Brain microvascular endothelial cell (primary cell): ENCODE measurements at regions not wholly inside any gene's neighbourhood (a gene's known extent, or its start where the extent isn't known, plus 50 kb on each side); places are given as distances from the start of the nearest gene placed in this dataset.
A peak's percentile ranks its signal among the peaks of the same experiment; 100 is the strongest.
"Not testable (repeated sequence)": the region's sequence is repeated elsewhere in the genome, so short reads cannot be mapped to it uniquely, and the experiment has no call there.

Experiments
- DNase-seq: peaks from one replicate; pipeline ENCODE4 v3.0.0-alpha.2; 2020
- H3K27ac ChIP-seq: fragments of 250-450 bp; sonication (Bioruptor Pico); 2 replicates; pipeline ENCODE4 v1.5.1; 2020; ENCODE audit warnings: mild to moderate bottlenecking, moderate library complexity
- H3K27me3 ChIP-seq: fragments of 250-450 bp; sonication (Bioruptor Pico); replicated peaks from 2 replicates; pipeline ENCODE4 v1.5.1; 2020; ENCODE audit warnings: mild to moderate bottlenecking
- H3K36me3 ChIP-seq: fragments of 250-450 bp; sonication (Bioruptor Pico); replicated peaks from 2 replicates; pipeline ENCODE4 v1.5.1; 2020; ENCODE audit warnings: mild to moderate bottlenecking
- H3K4me3 ChIP-seq: 2 replicates; pipeline ENCODE4 v1.5.1; 2011; ENCODE audit warnings: low read depth, mild to moderate bottlenecking, control low read depth, low read length, moderate library complexity
- CTCF ChIP-seq: IDR thresholded peaks from 2 replicates; pipeline ENCODE4 v1.5.1; 2011; ENCODE audit warnings: low read depth, mild to moderate bottlenecking, moderate library complexity, low read length, control low read depth, inconsistent platforms; ENCODE audit errors: missing control alignments
- in situ Hi-C: cut with HindIII; loops from 2 replicates; pipeline ENCODE4 v1.10.0; 2017; ENCODE audit warnings: low sequenced_read_pairs, low pct_ligation_motif_present

- Histone ChIP-seq H3K27ac (no peak overlapping the region), H3K4me3 (no peak overlapping the region), H3K36me3 (no peaks in the 10 kb centered on the region), H3K27me3 (no peaks in the 10 kb centered on the region)
- no peak for DNase-seq
- in situ Hi-C loops: no loop called here
- TF ChIP-seq CTCF: no peak
Measured at GRCh38 chr4:138592796-138593195, 350.6 kb upstream of the SLC7A11 start.

- no peak for DNase-seq
- no peaks in the 10 kb centered on the region for H3K36me3 ChIP-seq
- H3K27me3 ChIP-seq: no peaks in the 10 kb centered on the region
- in situ Hi-C loops: no loop called here
- H3K27ac ChIP-seq: no peak overlapping the region
- no peak for TF ChIP-seq CTCF
- H3K4me3 ChIP-seq: no peak overlapping the region
Measured at GRCh38 chr4:138591808-138592207, 349.7 kb upstream of the SLC7A11 start.

- in situ Hi-C loops: no loop called here
Measured at GRCh38 chr4:138588501-138588900, 346.4 kb upstream of the SLC7A11 start.

GRCh38 chr4:138579146-138579545 lies 337.0 kb upstream of the SLC7A11 start:
- in situ Hi-C loops: no loop called here
- DNase-seq: no peak
- Histone ChIP-seq H3K27ac (no peak overlapping the region), H3K4me3 (no peak overlapping the region), H3K36me3 (no peaks in the 10 kb centered on the region), H3K27me3 (no peaks in the 10 kb centered on the region)
- no peak for TF ChIP-seq CTCF

More at GRCh38 chr4:138588501-138588900, 346.4 kb upstream of the SLC7A11 start:
- H3K4me3 ChIP-seq: no peak overlapping the region
- H3K36me3 ChIP-seq: no peaks in the 10 kb centered on the region
- H3K27ac ChIP-seq: no peak overlapping the region
- no peak for DNase-seq
- no peak for TF ChIP-seq CTCF
- H3K27me3 ChIP-seq: no peaks in the 10 kb centered on the region

GRCh38 chr4:138577826-138578225 lies 335.7 kb upstream of the SLC7A11 start:
- in situ Hi-C loops, H3K27ac ChIP-seq, H3K4me3 ChIP-seq, H3K36me3 ChIP-seq, H3K27me3 ChIP-seq: not testable (repeated sequence)
- peak; percentile 42 for DNase-seq
- peak; percentile 58 for TF ChIP-seq CTCF

GRCh38 chr4:138577145-138577544 lies 335.0 kb upstream of the SLC7A11 start:
- no peak overlapping the region for H3K27ac ChIP-seq
- no peak for DNase-seq
- no peaks in the 10 kb centered on the region for H3K27me3 ChIP-seq
- TF ChIP-seq CTCF: no peak
- in situ Hi-C loops: no loop called here
- H3K4me3 ChIP-seq: no peak overlapping the region
- no peaks in the 10 kb centered on the region for H3K36me3 ChIP-seq
